ENCODE measurements at regions not wholly inside any gene's neighbourhood (a gene's known extent, or its start where the extent isn't known, plus 50 kb on each side); places are given as distances from the start of the nearest gene placed in this dataset.

GRCh38 chr12:107349008-107349747 lies 255.8 kb upstream of the CRY1 start (continued):
- TF ChIP-seq CEBPZ (IDR thresholded peaks at IDR 0.05; ENCODE audit: low read length), result no peak
- TF ChIP-seq THYN1 (CRISPR knock-in tag; IDR thresholded peaks at IDR 0.05; ENCODE audit: borderline replicate concordance, low read depth), result no peak
- TF ChIP-seq HIC2 (CRISPR knock-in tag; IDR thresholded peaks at IDR 0.05; ENCODE audit: low read depth), result no peak
- no peak for TF ChIP-seq ZBTB39 (CRISPR knock-in tag; IDR thresholded peaks at IDR 0.05)
- TF ChIP-seq ZBTB8A (CRISPR knock-in tag; IDR thresholded peaks at IDR 0.05; ENCODE audit: borderline replicate concordance, low read depth), result no peak
- peak; percentile 98 for TF ChIP-seq CHD4 (IDR thresholded peaks at IDR 0.05; ENCODE audit: borderline replicate concordance, low read length)
- no peak for TF ChIP-seq ZNF704 (CRISPR knock-in tag; IDR thresholded peaks at IDR 0.05; ENCODE audit: borderline replicate concordance)
- TF ChIP-seq E2F2 (CRISPR knock-in tag; IDR thresholded peaks at IDR 0.05; ENCODE audit: borderline replicate concordance), result no peak
- TF ChIP-seq RFXANK (CRISPR knock-in tag; IDR thresholded peaks at IDR 0.05), result no peak
- TF ChIP-seq TBX3 (IDR thresholded peaks at IDR 0.05; ENCODE audit: borderline replicate concordance), result no peak
- TF ChIP-seq MXD4 (CRISPR knock-in tag; IDR thresholded peaks at IDR 0.05), result no peak
- TF ChIP-seq ZXDC (CRISPR knock-in tag; IDR thresholded peaks at IDR 0.05), result no peak
- TF ChIP-seq RXRA (CRISPR knock-in tag; IDR thresholded peaks at IDR 0.05), result peak; percentile 82
- TF ChIP-seq CERS6 (CRISPR knock-in tag; IDR thresholded peaks at IDR 0.05), result no peak
